Mesenchymal stem cell (in vitro differentiated cells and primary cell): ENCODE measurements at regions not wholly inside any gene's neighbourhood (a gene's known extent, or its start where the extent isn't known, plus 50 kb on each side); places are given as distances from the start of the nearest gene placed in this dataset.

Experiments
- DNase-seq: peaks from one replicate; pipeline ENCODE4 v3.0.0-alpha.2; 2013
- H2AFZ ChIP-seq: one replicate; pipeline ENCODE4 v1.6.1; 2013; ENCODE audit warnings: low read depth, mild to moderate bottlenecking, control low read depth, inconsistent platforms, low read length, moderate library complexity
- H2AK5ac ChIP-seq: 2 replicates; pipeline ENCODE4 v1.6.1; 2013; ENCODE audit warnings: low read length, moderate library complexity, mild to moderate bottlenecking, inconsistent platforms; ENCODE audit not compliant: severe bottlenecking
- H2BK120ac ChIP-seq: one replicate; pipeline ENCODE4 v1.6.1; 2013; ENCODE audit warnings: low read depth, mild to moderate bottlenecking, inconsistent platforms, low read length, moderate library complexity
- H2BK12ac ChIP-seq, 2 experiments: one replicate each; pipeline ENCODE4 v1.6.1; 2013; ENCODE audit warnings: inconsistent platforms in 2 of 2, low read length in 2 of 2, mild to moderate bottlenecking in 2 of 2, moderate library complexity in 2 of 2, control low read depth in 1 of 2
- H2BK15ac ChIP-seq: one replicate; pipeline ENCODE4 v1.6.1; 2013; ENCODE audit warnings: mild to moderate bottlenecking, low read depth, inconsistent platforms; ENCODE audit not compliant: poor library complexity, severe bottlenecking
- H2BK5ac ChIP-seq: 2 replicates; pipeline ENCODE4 v1.6.1; 2013; ENCODE audit warnings: low read depth, mild to moderate bottlenecking, low read length, control low read depth, inconsistent platforms; ENCODE audit not compliant: poor library complexity, severe bottlenecking
- H3K14ac ChIP-seq, 2 experiments: one replicate each; pipeline ENCODE4 v1.6.1; 2013; ENCODE audit warnings: inconsistent platforms in 2 of 2, low read length in 2 of 2, control low read depth in 1 of 2, mild to moderate bottlenecking in 1 of 2, moderate library complexity in 1 of 2
- H3K18ac ChIP-seq, 2 experiments: one replicate each; pipeline ENCODE4 v1.6.1; 2013; ENCODE audit warnings: inconsistent platforms in 2 of 2, low read length in 2 of 2, control low read depth in 1 of 2, low read depth in 1 of 2, mild to moderate bottlenecking in 1 of 2
- H3K23ac ChIP-seq, 2 experiments: one replicate each; pipeline ENCODE4 v1.6.1; 2013; ENCODE audit warnings: inconsistent platforms in 2 of 2, low read length in 2 of 2, mild to moderate bottlenecking in 2 of 2, moderate library complexity in 2 of 2, control low read depth in 1 of 2
- H3K27ac ChIP-seq: 2 replicates; pipeline ENCODE4 v1.5.1; 2013; ENCODE audit warnings: mild to moderate bottlenecking, moderate library complexity, low read length, control low read depth, inconsistent platforms; ENCODE audit not compliant: poor library complexity, severe bottlenecking
- H3K27me3 ChIP-seq, 2 experiments: 2 replicates each; pipeline versions ENCODE4 v1.6.1 to v1.7.0; 2013; ENCODE audit warnings: low read length in 2 of 2, mild to moderate bottlenecking in 2 of 2, moderate library complexity in 2 of 2, control low read depth in 1 of 2, inconsistent platforms in 1 of 2; ENCODE audit not compliant: control insufficient read depth in 1 of 2, insufficient read depth in 1 of 2
- H3K36me3 ChIP-seq, 2 experiments: 2 replicates each; pipeline versions ENCODE4 v1.6.1 to v1.7.0; 2013; ENCODE audit warnings: low read length in 2 of 2, control low read depth in 1 of 2, inconsistent platforms in 1 of 2, low read depth in 1 of 2, mild to moderate bottlenecking in 1 of 2; ENCODE audit not compliant: insufficient read depth in 2 of 2, control insufficient read depth in 1 of 2
- H3K4ac ChIP-seq, 2 experiments: one replicate each; pipeline ENCODE4 v1.6.1; 2013; ENCODE audit warnings: inconsistent platforms in 2 of 2, low read length in 2 of 2, mild to moderate bottlenecking in 2 of 2, moderate library complexity in 2 of 2, control low read depth in 1 of 2, low read depth in 1 of 2
- H3K4me1 ChIP-seq: 2 replicates; pipeline ENCODE4 v1.6.1; 2013; ENCODE audit warnings: low read depth, low read length, control low read depth; ENCODE audit not compliant: control insufficient read depth, insufficient read depth
- H3K4me2 ChIP-seq: 2 replicates; pipeline ENCODE4 v1.6.1; 2013; ENCODE audit warnings: low read length, mild to moderate bottlenecking, inconsistent platforms; ENCODE audit not compliant: poor library complexity, severe bottlenecking
- H3K4me3 ChIP-seq, 2 experiments: 2 replicates each; pipeline versions ENCODE4 v1.5.1 to v1.7.0; 2013; ENCODE audit warnings: low read length in 2 of 2, mild to moderate bottlenecking in 2 of 2, control low read depth in 1 of 2, low read depth in 1 of 2; ENCODE audit not compliant: insufficient read depth in 1 of 2
- H3K79me1 ChIP-seq: replicated peaks from 2 replicates; pipeline ENCODE4 v1.6.1; 2013; ENCODE audit warnings: mild to moderate bottlenecking, control low read depth, low read length, inconsistent platforms; ENCODE audit not compliant: poor library complexity, severe bottlenecking
- H3K9ac ChIP-seq: 2 replicates; pipeline ENCODE4 v1.7.0; 2013; ENCODE audit warnings: mild to moderate bottlenecking, low read length, moderate library complexity
- H3K9me3 ChIP-seq: 2 replicates; pipeline ENCODE4 v1.7.0; 2013; ENCODE audit warnings: mild to moderate bottlenecking, low read length; ENCODE audit not compliant: control insufficient read depth
- H4K8ac ChIP-seq: one replicate; pipeline ENCODE4 v1.6.1; 2013; ENCODE audit warnings: inconsistent platforms, mild to moderate bottlenecking, low read length, moderate library complexity
- H4K91ac ChIP-seq: one replicate; pipeline ENCODE4 v1.6.1; 2013; ENCODE audit warnings: mild to moderate bottlenecking, low read length, inconsistent platforms
- WGBS: methylation state at CpG from one replicate; pipeline ENCODE4 v1.1.7; 2013; ENCODE audit warnings: mixed read lengths; 5-methylcytosine and 5-hydroxymethylcytosine counted together

DNA sequence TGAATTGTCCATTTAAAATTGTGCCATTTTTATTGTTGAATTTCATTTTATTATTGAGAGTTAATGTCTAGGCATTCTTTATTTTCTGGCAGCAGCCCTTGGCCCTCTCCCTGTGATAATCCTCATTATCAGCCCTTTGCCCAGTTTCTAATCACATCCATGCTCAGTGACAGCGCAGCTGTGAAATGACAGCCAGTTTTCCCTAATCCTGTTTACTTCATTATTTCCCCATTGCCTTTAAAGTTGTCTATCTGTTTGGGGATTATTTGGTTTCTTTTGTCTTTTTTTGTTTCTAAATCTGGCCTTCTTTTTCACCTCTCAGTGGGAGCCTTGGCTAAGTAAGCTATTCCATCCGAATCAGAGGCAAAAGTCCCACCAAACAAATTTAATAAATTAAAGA, 476.9 kb downstream of the SLC6A15 start:
- Histone ChIP-seq H3K4ac (no peak overlapping the region), H3K4me3 (no peak overlapping the region), H3K27me3 (no peaks in the 10 kb centered on the region), H2BK120ac (no peak overlapping the region), H3K79me1 (no peaks in the 10 kb centered on the region), H3K14ac (no peak overlapping the region), H2BK15ac (no peak overlapping the region), H2BK5ac (no peak overlapping the region), H3K36me3 (no peaks in the 10 kb centered on the region), H2AK5ac (no peak overlapping the region), H3K4me2 (no peak overlapping the region), H3K18ac (no peak overlapping the region), H4K8ac (no peak overlapping the region), H2BK12ac (no peak overlapping the region), H3K9me3 (no peaks in the 10 kb centered on the region), H2AFZ (no peak overlapping the region), H3K9ac (no peak overlapping the region), H4K91ac (no peak overlapping the region), H3K27ac (no peak overlapping the region), H3K4me1 (no peaks in the 10 kb centered on the region), H3K23ac (no peak overlapping the region)
- DNase-seq, result no peak
- 92% methylated on average over 1 of the region's 2 CpGs for WGBS

- no peak overlapping the region for H3K18ac ChIP-seq
- no peaks in the 10 kb centered on the region for H3K36me3 ChIP-seq
- no peak overlapping the region for H4K91ac ChIP-seq
- no peak overlapping the region for H3K4ac ChIP-seq
- no peaks in the 10 kb centered on the region for H3K79me1 ChIP-seq
- no peak overlapping the region for H2BK12ac ChIP-seq
- no peak for DNase-seq
- no peak overlapping the region for H3K14ac ChIP-seq
- no peak overlapping the region for H2BK120ac ChIP-seq
- no CpG with 5 or more reads among the region's 2 CpGs for WGBS
- H3K4me3 ChIP-seq, result no peak overlapping the region
- no peak overlapping the region for H4K8ac ChIP-seq
- no peak overlapping the region for H3K23ac ChIP-seq
- no peaks in the 10 kb centered on the region for H3K4me1 ChIP-seq
- no peaks in the 10 kb centered on the region for H3K9me3 ChIP-seq
- no peak overlapping the region for H2BK5ac ChIP-seq
- no peak overlapping the region for H3K27ac ChIP-seq
- no peak overlapping the region for H3K4me2 ChIP-seq
- H3K27me3 ChIP-seq, result no peaks in the 10 kb centered on the region
- no peak overlapping the region for H3K9ac ChIP-seq
- no peak overlapping the region for H2BK15ac ChIP-seq
- no peak overlapping the region for H2AFZ ChIP-seq
- H2AK5ac ChIP-seq, result no peak overlapping the region
Observed at GRCh38 chr12:84422340-84422739, 490.3 kb downstream of the SLC6A15 start.

GRCh38 chr12:84421103-84421502, 491.5 kb downstream of the SLC6A15 start:
- Histone ChIP-seq H3K4ac (no peak overlapping the region), H3K23ac (no peak overlapping the region), H3K9ac (no peak overlapping the region), H3K4me3 (no peak overlapping the region), H4K8ac (no peak overlapping the region), H2BK5ac (no peak overlapping the region), H2BK15ac (no peak overlapping the region), H3K4me1 (no peaks in the 10 kb centered on the region), H3K36me3 (no peaks in the 10 kb centered on the region), H3K79me1 (no peaks in the 10 kb centered on the region), H2BK12ac (no peak overlapping the region), H4K91ac (no peak overlapping the region), H3K4me2 (no peak overlapping the region), H3K27ac (no peak overlapping the region), H3K14ac (no peak overlapping the region), H3K18ac (no peak overlapping the region), H2AFZ (no peak overlapping the region), H2BK120ac (no peak overlapping the region), H2AK5ac (no peak overlapping the region), H3K9me3 (no peaks in the 10 kb centered on the region), H3K27me3 (no peaks in the 10 kb centered on the region)
- no peak for DNase-seq

DNA sequence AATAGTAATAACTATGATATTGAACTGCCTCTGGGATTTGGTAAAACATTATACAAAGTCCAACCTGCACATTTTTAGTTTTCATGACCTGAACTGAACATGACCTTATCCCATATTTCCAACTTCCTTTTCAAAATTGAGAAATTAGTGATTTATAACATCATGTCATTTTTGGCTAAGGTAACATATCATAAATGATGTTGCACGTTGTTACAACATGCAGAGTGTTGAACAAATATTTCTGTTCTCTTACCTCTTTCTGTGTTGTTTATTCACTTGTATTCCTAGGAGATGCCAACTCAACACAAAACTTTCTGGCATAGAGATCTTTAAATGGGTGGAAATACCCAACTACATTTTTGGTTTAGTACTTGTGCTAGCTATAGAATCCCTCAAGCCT, 496.0 kb downstream of the SLC6A15 start:
- Histone ChIP-seq H2AFZ (no peak overlapping the region), H3K23ac (no peak overlapping the region)
- no CpG with 5 or more reads among the region's 1 CpG for WGBS

More for the DNA sequence above, 496.0 kb downstream of the SLC6A15 start:
- Histone ChIP-seq H2BK15ac (no peak overlapping the region), H3K36me3 (no peaks in the 10 kb centered on the region), H2BK120ac (no peak overlapping the region), H2BK12ac (no peak overlapping the region), H3K4me3 (no peak overlapping the region), H2BK5ac (no peak overlapping the region), H2AK5ac (no peak overlapping the region), H3K27me3 (no peaks in the 10 kb centered on the region), H3K9ac (no peak overlapping the region), H4K91ac (no peak overlapping the region), H3K9me3 (no peaks in the 10 kb centered on the region), H3K79me1 (no peaks in the 10 kb centered on the region), H3K14ac (no peak overlapping the region), H3K4ac (no peak overlapping the region), H3K18ac (no peak overlapping the region), H4K8ac (no peak overlapping the region), H3K4me2 (no peak overlapping the region), H3K27ac (no peak overlapping the region), H3K4me1 (no peaks in the 10 kb centered on the region)
- no peak for DNase-seq
